Right lobe of liver (tissue), 6 donors: ENCODE measurements at regions not wholly inside any gene's neighbourhood (a gene's known extent, or its start where the extent isn't known, plus 50 kb on each side); places are given as distances from the start of the nearest gene placed in this dataset.

ENCODE experiments used
- ATAC-seq, 4 donors: fragments of 200-7000 bp; cut with Tn5 transposase; one replicate each; pipeline ENCODE4 v1.9.1; 2020; ENCODE audit warnings: mild to moderate bottlenecking in 4 of 4, moderate library complexity in 4 of 4
- DNase-seq, 3 donors: peaks; one replicate each; pipeline ENCODE4 v3.0.0-alpha.2; 2020
- H3K27ac ChIP-seq, 3 donors: fragments of 200-600 bp; one replicate each; pipeline ENCODE4 v1.8.0; 2022
- H3K27me3 ChIP-seq, 2 donors: fragments of 200-600 bp; one replicate each; pipeline ENCODE4 v1.8.0; 2022
- H3K36me3 ChIP-seq, 4 donors: fragments of 200-600 bp; sonication (generic) in 1 of 4; one replicate each; pipeline versions ENCODE4 v1.5.1 to v1.8.0; 2017 to 2022; ENCODE audit warnings: control low read depth in 1 of 4
- H3K4me1 ChIP-seq, 4 donors: fragments of 200-600 bp; sonication (generic) in 1 of 4; one replicate each; pipeline versions ENCODE4 v1.5.1 to v1.8.0; 2017 to 2022; ENCODE audit warnings: control low read depth in 1 of 4
- H3K4me3 ChIP-seq, 3 donors: fragments of 200-600 bp; one replicate each; pipeline ENCODE4 v1.8.0; 2022
- H3K9me3 ChIP-seq, 4 donors: fragments of 200-600 bp; sonication (generic) in 1 of 4; one replicate each; pipeline versions ENCODE4 v1.5.1 to v1.8.0; 2017 to 2022; ENCODE audit warnings: control low read depth in 1 of 4
- POLR2A ChIP-seq: fragments of 450-650 bp; IDR thresholded peaks from one replicate; pipeline ENCODE4 v1.6.1; 2017; ENCODE audit warnings: antibody characterized with exemption, mild to moderate bottlenecking
- WGBS: methylation state at CpG from one replicate; pipeline ENCODE4 v1.1.6; 2018; ENCODE audit warnings: low coverage, low lambda C conversion rate; ENCODE audit not compliant: insufficient coverage; ENCODE audit errors: missing lambda C conversion rate; 5-methylcytosine and 5-hydroxymethylcytosine counted together
- intact Hi-C, 2 donors: fragments of 100-400 bp; cut with DNase I; formaldehyde crosslinking; loops; one replicate each; pipeline versions ENCODE4 v1.11.2 to v1.14.1; 2022
- TF ChIP-seq, protein P1 (sequence below), 4 donors: fragments of 200-600 bp in 3 of 4; fragments of 450-650 bp in 1 of 4; IDR thresholded peaks; one replicate each; pipeline versions ENCODE4 v1.5.1 to v1.8.0; 2016 to 2022; ENCODE audit warnings: antibody characterized with exemption in 4 of 4, mild to moderate bottlenecking in 2 of 4
- donor health status: DM: no; HTN: yes; CAD: no.
- donor health status: DM: no; HTN: no; CAD: no.
- donor health status: DM: no; HTN: no; CAD: no.
- donor health status: DM: no; HTN: yes; CAD: no.
- donor health status: DM: no; HTN: yes; CAD: no.

DNA sequence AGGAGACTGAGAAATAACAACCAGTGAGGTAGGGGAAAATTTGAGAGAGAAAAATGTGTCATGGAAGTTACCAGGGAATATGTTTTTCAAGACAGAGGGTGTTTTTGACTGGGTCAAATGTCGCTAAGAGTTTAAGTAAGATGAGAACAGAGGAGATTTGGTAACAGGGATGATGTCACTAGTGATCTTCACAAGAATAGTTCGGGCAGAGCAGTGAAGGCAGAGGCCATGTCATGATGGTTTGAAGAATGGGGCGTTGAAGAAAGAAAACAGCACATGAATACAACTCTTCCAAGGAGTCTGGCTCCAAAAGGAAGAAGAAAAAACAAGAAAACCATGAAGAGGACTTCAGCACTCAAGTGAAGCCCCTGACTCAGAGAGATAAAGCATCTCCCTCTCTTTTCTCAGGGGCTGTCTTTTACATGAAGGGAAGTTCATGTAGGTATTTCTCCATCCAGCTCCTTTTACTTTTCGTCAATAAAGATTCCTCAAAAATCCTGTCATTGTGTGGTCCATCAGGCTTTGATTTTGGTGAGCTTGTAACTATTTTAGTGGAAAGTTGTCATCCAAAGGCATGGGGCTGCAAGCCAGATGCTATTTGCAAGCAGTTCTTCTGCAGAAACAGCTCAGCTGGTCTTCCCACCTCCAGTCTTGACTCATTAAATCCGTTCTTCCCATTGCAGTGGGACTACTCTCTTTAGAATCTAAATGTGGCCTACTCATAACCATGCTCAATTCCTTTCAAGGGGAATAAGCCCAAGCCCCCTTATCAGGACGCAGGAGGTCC lies 397.3 kb downstream of the LMX1A start:
- 43% methylated on average over 6 of the region's 6 CpGs for WGBS
- H3K4me1 ChIP-seq = no peaks in the 10 kb centered on the region
- no peaks in the 10 kb centered on the region for H3K27me3 ChIP-seq
- intact Hi-C loops = no loop called here
- H3K9me3 ChIP-seq = no peaks in the 10 kb centered on the region
- DNase-seq = no peak
- TF ChIP-seq POLR2A = no peak
- TF ChIP-seq, protein P1, sequence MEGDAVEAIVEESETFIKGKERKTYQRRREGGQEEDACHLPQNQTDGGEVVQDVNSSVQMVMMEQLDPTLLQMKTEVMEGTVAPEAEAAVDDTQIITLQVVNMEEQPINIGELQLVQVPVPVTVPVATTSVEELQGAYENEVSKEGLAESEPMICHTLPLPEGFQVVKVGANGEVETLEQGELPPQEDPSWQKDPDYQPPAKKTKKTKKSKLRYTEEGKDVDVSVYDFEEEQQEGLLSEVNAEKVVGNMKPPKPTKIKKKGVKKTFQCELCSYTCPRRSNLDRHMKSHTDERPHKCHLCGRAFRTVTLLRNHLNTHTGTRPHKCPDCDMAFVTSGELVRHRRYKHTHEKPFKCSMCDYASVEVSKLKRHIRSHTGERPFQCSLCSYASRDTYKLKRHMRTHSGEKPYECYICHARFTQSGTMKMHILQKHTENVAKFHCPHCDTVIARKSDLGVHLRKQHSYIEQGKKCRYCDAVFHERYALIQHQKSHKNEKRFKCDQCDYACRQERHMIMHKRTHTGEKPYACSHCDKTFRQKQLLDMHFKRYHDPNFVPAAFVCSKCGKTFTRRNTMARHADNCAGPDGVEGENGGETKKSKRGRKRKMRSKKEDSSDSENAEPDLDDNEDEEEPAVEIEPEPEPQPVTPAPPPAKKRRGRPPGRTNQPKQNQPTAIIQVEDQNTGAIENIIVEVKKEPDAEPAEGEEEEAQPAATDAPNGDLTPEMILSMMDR (IDR thresholded peaks at IDR 0.05) = no peak
- H3K27ac ChIP-seq = no peak overlapping the region
- no peaks in the 10 kb centered on the region for H3K36me3 ChIP-seq
- no peak for ATAC-seq
- H3K4me3 ChIP-seq = no peak overlapping the region

DNA sequence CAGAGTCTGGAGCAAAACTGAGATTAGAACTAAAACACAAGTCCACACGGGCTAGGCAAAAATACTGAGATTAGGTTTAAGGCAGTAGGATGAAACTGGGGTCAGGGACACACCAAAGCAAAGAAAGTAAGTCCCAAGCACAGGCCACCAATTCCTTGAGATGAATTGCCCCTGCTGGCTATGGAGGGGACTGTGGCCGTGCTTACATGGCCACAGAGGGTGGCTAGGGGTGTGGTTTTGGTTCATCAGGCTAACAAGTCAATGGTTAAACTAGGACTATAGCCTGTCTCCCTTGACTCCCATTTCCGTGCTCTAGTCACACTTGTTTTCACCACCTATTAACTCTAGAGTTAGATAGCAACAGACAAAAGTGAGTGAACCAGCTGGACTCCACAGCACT lies 394.8 kb downstream of the PBX1 start:
- 21% methylated on average over 2 of the region's 3 CpGs for whole genome bisulfite sequencing
- no peak for TF ChIP-seq POLR2A
- TF ChIP-seq, protein P1 (IDR thresholded peaks at IDR 0.05) = no peak
- H3K27me3 ChIP-seq = no peaks in the 10 kb centered on the region
- H3K4me1 ChIP-seq = no peaks in the 10 kb centered on the region
- intact Hi-C loops = no loop called here
- no peaks in the 10 kb centered on the region for H3K36me3 ChIP-seq
- ATAC-seq (no peak), DNase-seq (no peak)
- H3K27ac ChIP-seq = no peak overlapping the region
- no peak overlapping the region for H3K4me3 ChIP-seq
- H3K9me3 ChIP-seq = no peaks in the 10 kb centered on the region

DNA sequence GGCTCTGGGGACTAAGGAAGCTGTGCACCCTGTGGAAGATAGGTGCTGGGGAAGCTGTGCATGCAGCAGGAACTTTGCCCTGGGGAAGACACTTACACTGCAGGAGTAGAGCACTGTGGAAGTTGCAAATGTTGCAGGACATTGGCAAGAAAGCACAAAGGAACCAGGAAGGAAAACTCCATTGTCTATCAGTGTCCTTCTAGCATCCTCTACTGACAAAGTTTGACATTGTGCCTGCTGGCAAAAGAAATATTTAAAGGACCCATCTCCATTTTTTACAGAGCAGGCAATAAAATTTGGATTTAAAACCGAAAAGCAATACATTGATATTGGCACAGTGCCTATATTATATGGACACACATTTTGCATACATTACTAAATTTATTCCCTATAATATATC lies 394.1 kb downstream of the PBX1 start:
- Histone ChIP-seq H3K9me3 (peaks cover 0 to 3% (median 0%) of the 10 kb centered on the region in 4 donors), H3K4me1 (no peaks in the 10 kb centered on the region), H3K27ac (no peak overlapping the region), H3K4me3 (no peak overlapping the region), H3K36me3 (no peaks in the 10 kb centered on the region), H3K27me3 (no peaks in the 10 kb centered on the region)
- peak in 2 of 4 donors; percentile 40 to 49 for ATAC-seq
- TF ChIP-seq, protein P1 (IDR thresholded peaks at IDR 0.05) = peak in 2 of 4 donors; percentile 6 to 16
- TF ChIP-seq POLR2A = no peak
- DNase-seq = no peak
- intact Hi-C loops = no loop called here
- WGBS = 40% methylated on average over 1 of the region's 1 CpG

DNA sequence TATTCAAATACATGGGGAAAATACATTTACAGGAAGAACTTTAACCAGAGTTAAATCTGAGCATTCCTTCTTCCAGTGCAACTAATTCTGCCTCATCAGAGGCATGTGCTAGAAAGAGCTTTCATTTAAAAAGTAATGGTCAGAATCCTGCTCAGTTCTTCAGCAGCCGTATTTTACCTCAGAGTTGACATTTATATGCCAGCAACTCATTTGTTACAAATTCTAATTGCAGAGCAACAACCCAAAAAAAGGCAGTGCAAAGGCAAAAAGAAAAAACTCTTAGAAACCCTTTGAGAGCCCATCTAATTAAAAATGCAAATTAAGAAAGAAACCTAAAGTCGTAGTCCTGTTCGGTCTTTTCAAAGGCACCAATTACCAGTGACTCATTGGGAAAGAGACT lies 392.5 kb downstream of the PBX1 start:
- H3K27ac ChIP-seq = no peak overlapping the region
- H3K9me3 ChIP-seq = peaks cover 0 to 4% (median 0%) of the 10 kb centered on the region in 4 donors
- no peaks in the 10 kb centered on the region for H3K27me3 ChIP-seq
- H3K4me1 ChIP-seq = no peaks in the 10 kb centered on the region
- DNase-seq (no peak), ATAC-seq (no peak)
- intact Hi-C loops = no loop called here
- TF ChIP-seq POLR2A = no peak
- no peak overlapping the region for H3K4me3 ChIP-seq
- no peaks in the 10 kb centered on the region for H3K36me3 ChIP-seq
- WGBS = 58% methylated on average over 3 of the region's 3 CpGs

DNA sequence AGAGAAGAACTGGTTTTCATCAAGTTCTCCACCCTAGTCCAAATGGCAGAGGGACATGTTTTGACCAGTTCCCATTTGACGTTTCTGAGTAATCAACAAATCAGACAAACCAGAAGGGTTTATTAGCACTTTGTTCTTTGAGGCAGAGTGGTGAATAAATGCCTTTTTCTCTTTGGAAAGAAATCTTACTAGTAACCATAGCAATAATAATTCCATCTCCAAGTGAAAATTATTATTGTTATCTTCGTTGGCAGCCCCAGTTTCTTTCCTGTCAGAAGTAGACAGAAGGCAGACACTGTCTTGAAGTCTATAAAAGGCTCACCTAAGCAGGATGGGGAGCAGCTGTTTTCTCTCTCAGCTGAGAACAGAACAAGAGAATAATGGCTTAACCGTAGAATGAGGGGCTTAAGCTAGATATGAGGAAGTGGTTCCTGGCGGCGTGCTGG lies 391.6 kb downstream of the PBX1 start:
- DNase-seq = no peak
- no peak for ATAC-seq
- WGBS = 27% methylated on average over 5 of the region's 5 CpGs
- H3K9me3 ChIP-seq = peaks cover 0 to 4% (median 0%) of the 10 kb centered on the region in 4 donors
- H3K36me3 ChIP-seq = no peaks in the 10 kb centered on the region
- intact Hi-C loops = no loop called here
- no peak overlapping the region for H3K4me3 ChIP-seq
- TF ChIP-seq, protein P1 (IDR thresholded peaks at IDR 0.05) = no peak
- TF ChIP-seq POLR2A = no peak
- no peak overlapping the region for H3K27ac ChIP-seq
- H3K27me3 ChIP-seq = no peaks in the 10 kb centered on the region
- H3K4me1 ChIP-seq = no peaks in the 10 kb centered on the region
